Astrocyte (in vitro differentiated cells and primary cell): ENCODE measurements at regions not wholly inside any gene's neighbourhood (a gene's known extent, or its start where the extent isn't known, plus 50 kb on each side); places are given as distances from the start of the nearest gene placed in this dataset.

Experiments
- DNase-seq: peaks from one replicate; pipeline ENCODE4 v3.0.0-alpha.2; 2010; ENCODE audit warnings: low read depth
- FAIRE-seq: peaks from 2 replicates; lab custom pipeline; 2011; peaks lifted over from hg19 to GRCh38; lab: Jason Lieb, UNC
- H2AFZ ChIP-seq: 2 replicates; pipeline ENCODE4 v1.6.0; 2012; ENCODE audit warnings: low read depth, low read length, inconsistent platforms
- H3K27ac ChIP-seq: 2 replicates; pipeline ENCODE4 v1.5.1; 2011; ENCODE audit warnings: low read depth, low read length, inconsistent platforms
- H3K27me3 ChIP-seq: 2 replicates; pipeline ENCODE4 v1.6.0; 2011; ENCODE audit warnings: low read length, inconsistent platforms; ENCODE audit not compliant: insufficient read depth
- H3K36me3 ChIP-seq: 2 replicates; pipeline ENCODE4 v1.5.1; 2011; ENCODE audit warnings: low read length, inconsistent platforms; ENCODE audit not compliant: insufficient read depth
- H3K4me1 ChIP-seq: 2 replicates; pipeline ENCODE4 v1.5.1; 2011; ENCODE audit warnings: low read length, inconsistent platforms; ENCODE audit not compliant: insufficient read depth
- H3K4me2 ChIP-seq: 2 replicates; pipeline ENCODE4 v1.6.0; 2012; ENCODE audit warnings: low read length, inconsistent platforms
- H3K4me3 ChIP-seq: 2 replicates; pipeline ENCODE4 v1.5.1; 2011; ENCODE audit warnings: low read depth, mild to moderate bottlenecking, low read length, inconsistent platforms; ENCODE audit not compliant: insufficient read depth
- H3K79me2 ChIP-seq: 2 replicates; pipeline ENCODE4 v1.6.0; 2012; ENCODE audit warnings: mild to moderate bottlenecking, low read length, inconsistent platforms; ENCODE audit not compliant: insufficient read depth
- H3K9ac ChIP-seq: 2 replicates; pipeline ENCODE4 v1.6.0; 2012; ENCODE audit warnings: mild to moderate bottlenecking, low read length, inconsistent platforms
- H3K9me3 ChIP-seq: 2 replicates; pipeline ENCODE4 v1.5.1; 2012; ENCODE audit warnings: low read depth, mild to moderate bottlenecking, low read length, inconsistent platforms; ENCODE audit not compliant: insufficient read depth
- H4K20me1 ChIP-seq: 2 replicates; pipeline ENCODE4 v1.6.0; 2012; ENCODE audit warnings: low read length, inconsistent platforms; ENCODE audit not compliant: insufficient read depth
- H3K27ac Mint-ChIP-seq: one replicate; pipeline ENCODE4 v1.8.0; 2021; ENCODE audit warnings: mild to moderate bottlenecking, mixed read lengths; ENCODE audit not compliant: unreplicated experiment
- H3K27me3 Mint-ChIP-seq: one replicate; pipeline ENCODE4 v1.8.0; 2021; ENCODE audit warnings: low read depth, mixed read lengths; ENCODE audit not compliant: unreplicated experiment
- H3K36me3 Mint-ChIP-seq: one replicate; pipeline ENCODE4 v1.8.0; 2021; ENCODE audit warnings: low read depth, mixed read lengths; ENCODE audit not compliant: unreplicated experiment
- H3K4me1 Mint-ChIP-seq: one replicate; pipeline ENCODE4 v1.8.0; 2021; ENCODE audit warnings: low read depth, mixed read lengths; ENCODE audit not compliant: unreplicated experiment
- H3K4me3 Mint-ChIP-seq: one replicate; pipeline ENCODE4 v1.8.0; 2021; ENCODE audit warnings: mild to moderate bottlenecking, moderate library complexity, mixed read lengths; ENCODE audit not compliant: unreplicated experiment
- H3K9me3 Mint-ChIP-seq: one replicate; pipeline ENCODE4 v1.8.0; 2021; ENCODE audit warnings: mild to moderate bottlenecking, mixed read lengths; ENCODE audit not compliant: unreplicated experiment
- EZH2 ChIP-seq: IDR thresholded peaks from 2 replicates; pipeline ENCODE4 v1.6.1; 2012; ENCODE audit warnings: mild to moderate bottlenecking, low read length, inconsistent platforms; ENCODE audit not compliant: insufficient read depth
- TF ChIP-seq, protein P1 (sequence below): IDR thresholded peaks from 2 replicates; pipeline ENCODE4 v1.5.1; 2011; ENCODE audit warnings: low read depth, mild to moderate bottlenecking, inconsistent platforms, low read length, moderate library complexity; ENCODE audit not compliant: insufficient read depth

DNA sequence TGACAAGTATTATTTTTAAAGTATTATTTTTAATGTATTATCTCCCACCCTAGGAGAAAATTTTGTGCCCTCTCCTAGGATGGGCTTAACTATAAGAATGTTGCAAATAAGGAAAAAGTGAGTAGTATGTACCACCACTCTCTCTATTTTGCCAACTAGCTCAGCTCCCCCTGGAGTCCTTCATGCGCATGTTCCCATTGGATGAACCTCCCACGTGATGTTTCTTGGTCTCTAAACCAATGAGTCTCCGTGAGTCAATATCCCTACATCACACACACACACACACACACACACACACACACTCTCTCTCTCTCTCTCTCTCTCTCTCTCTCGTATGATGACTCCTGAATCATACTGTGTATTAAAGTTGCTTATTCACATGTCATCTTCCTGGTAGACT lies 129.7 kb upstream of the ZFP42 start:
- Histone ChIP-seq H3K36me3 (no peaks in the 10 kb centered on the region), H3K4me2 (no peak overlapping the region), H3K9ac (no peak overlapping the region), H3K27me3 (no peaks in the 10 kb centered on the region), H2AFZ (no peak overlapping the region), H4K20me1 (no peaks in the 10 kb centered on the region), H3K9me3 (no peaks in the 10 kb centered on the region), H3K79me2 (no peaks in the 10 kb centered on the region), H3K4me3 (no peak overlapping the region), H3K27ac (no peak overlapping the region), H3K4me1 (no peaks in the 10 kb centered on the region)
- no peak overlapping the region for H3K27ac Mint-ChIP-seq
- no peak overlapping the region for H3K4me3 Mint-ChIP-seq
- H3K36me3 Mint-ChIP-seq: no peaks in the 10 kb centered on the region
- H3K9me3 Mint-ChIP-seq: no peaks in the 10 kb centered on the region
- FAIRE-seq (no peak), DNase-seq (no peak)
- TF ChIP-seq, protein P1, sequence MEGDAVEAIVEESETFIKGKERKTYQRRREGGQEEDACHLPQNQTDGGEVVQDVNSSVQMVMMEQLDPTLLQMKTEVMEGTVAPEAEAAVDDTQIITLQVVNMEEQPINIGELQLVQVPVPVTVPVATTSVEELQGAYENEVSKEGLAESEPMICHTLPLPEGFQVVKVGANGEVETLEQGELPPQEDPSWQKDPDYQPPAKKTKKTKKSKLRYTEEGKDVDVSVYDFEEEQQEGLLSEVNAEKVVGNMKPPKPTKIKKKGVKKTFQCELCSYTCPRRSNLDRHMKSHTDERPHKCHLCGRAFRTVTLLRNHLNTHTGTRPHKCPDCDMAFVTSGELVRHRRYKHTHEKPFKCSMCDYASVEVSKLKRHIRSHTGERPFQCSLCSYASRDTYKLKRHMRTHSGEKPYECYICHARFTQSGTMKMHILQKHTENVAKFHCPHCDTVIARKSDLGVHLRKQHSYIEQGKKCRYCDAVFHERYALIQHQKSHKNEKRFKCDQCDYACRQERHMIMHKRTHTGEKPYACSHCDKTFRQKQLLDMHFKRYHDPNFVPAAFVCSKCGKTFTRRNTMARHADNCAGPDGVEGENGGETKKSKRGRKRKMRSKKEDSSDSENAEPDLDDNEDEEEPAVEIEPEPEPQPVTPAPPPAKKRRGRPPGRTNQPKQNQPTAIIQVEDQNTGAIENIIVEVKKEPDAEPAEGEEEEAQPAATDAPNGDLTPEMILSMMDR: no peak
- no peak for TF ChIP-seq EZH2
- H3K27me3 Mint-ChIP-seq: no peaks in the 10 kb centered on the region
- no peaks in the 10 kb centered on the region for H3K4me1 Mint-ChIP-seq

DNA sequence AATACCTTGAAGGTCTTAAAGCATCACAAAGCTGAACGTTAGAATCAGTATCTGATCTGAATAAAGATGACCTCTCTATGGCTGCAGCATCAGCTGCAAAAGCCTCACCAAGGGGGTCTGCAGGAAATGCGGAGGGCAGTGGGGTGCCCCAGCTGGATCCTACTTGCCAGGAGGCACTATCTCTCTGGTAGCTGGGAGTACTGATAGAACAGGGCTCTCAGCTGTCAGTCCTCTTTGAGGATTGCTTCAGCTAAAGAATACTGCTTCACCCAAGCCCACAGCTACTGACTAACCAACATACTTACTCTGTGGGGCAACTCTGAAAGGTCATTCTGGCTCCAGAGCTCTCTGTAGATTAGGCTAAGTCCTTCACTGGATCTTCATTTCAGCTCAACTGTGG lies 112.5 kb upstream of the ZFP42 start:
- H3K4me1 Mint-ChIP-seq: no peaks in the 10 kb centered on the region
- H3K9me3 ChIP-seq: no peaks in the 10 kb centered on the region
- H3K27me3 Mint-ChIP-seq: peaks cover 3% of the 10 kb centered on the region

DNA sequence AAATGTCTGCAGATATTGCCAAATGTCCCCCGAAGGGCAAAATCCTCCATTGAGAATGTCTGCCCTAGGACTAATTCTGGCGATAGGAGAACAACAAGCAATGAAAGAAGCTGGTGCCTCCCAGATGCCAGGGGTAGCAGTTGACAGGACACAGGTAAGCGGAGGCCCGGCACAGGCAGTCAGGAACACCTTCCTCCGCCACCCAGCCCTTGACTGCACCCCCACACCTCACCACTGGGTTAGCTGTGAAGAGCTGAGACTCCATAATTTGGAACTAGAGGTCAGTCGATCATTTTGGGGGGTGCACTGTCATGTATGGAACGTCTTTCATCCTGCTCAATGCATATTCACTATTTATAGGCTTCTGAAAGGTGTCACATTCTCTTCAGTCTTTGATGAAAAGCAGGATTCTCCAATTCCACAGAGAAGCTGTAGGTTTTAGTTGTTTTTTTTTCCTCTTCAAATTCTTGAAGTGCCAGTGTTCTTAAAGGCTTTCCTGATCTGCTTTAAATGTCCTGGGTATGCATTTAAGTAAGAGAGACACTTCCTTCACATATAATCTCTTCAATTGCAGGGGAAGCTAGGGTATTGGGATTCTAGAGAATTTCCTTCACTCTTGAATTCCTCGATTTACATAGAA lies 111.6 kb upstream of the ZFP42 start:
- Histone ChIP-seq H3K9me3 (no peaks in the 10 kb centered on the region), H3K4me2 (no peak overlapping the region), H3K36me3 (no peaks in the 10 kb centered on the region), H4K20me1 (no peaks in the 10 kb centered on the region), H3K27me3 (no peaks in the 10 kb centered on the region), H2AFZ (no peak overlapping the region), H3K4me1 (no peaks in the 10 kb centered on the region), H3K79me2 (no peaks in the 10 kb centered on the region), H3K27ac (no peak overlapping the region), H3K4me3 (no peak overlapping the region), H3K9ac (no peak overlapping the region)
- DNase-seq: no peak
- no peaks in the 10 kb centered on the region for H3K4me1 Mint-ChIP-seq
- no peak overlapping the region for H3K27ac Mint-ChIP-seq
- TF ChIP-seq EZH2: no peak
- TF ChIP-seq, protein P1: no peak
- H3K36me3 Mint-ChIP-seq: no peaks in the 10 kb centered on the region
- no peak for FAIRE-seq
- peaks cover 5% of the 10 kb centered on the region for H3K9me3 Mint-ChIP-seq
- no peak overlapping the region for H3K4me3 Mint-ChIP-seq
- peaks cover 1% of the 10 kb centered on the region for H3K27me3 Mint-ChIP-seq

More for the DNA sequence above, 112.5 kb upstream of the ZFP42 start:
- no peaks in the 10 kb centered on the region for H3K79me2 ChIP-seq
- no peaks in the 10 kb centered on the region for H3K36me3 Mint-ChIP-seq
- no peaks in the 10 kb centered on the region for H3K36me3 ChIP-seq
- no peaks in the 10 kb centered on the region for H4K20me1 ChIP-seq
- no peak overlapping the region for H3K4me2 ChIP-seq
- DNase-seq (no peak), FAIRE-seq (no peak)
- no peak overlapping the region for H3K27ac ChIP-seq
- no peak overlapping the region for H3K9ac ChIP-seq
- H3K4me3 ChIP-seq: no peak overlapping the region
- H3K27ac Mint-ChIP-seq: no peak overlapping the region
- no peak overlapping the region for H2AFZ ChIP-seq
- H3K4me1 ChIP-seq: no peaks in the 10 kb centered on the region
- peaks cover 5% of the 10 kb centered on the region for H3K9me3 Mint-ChIP-seq
- TF ChIP-seq EZH2: no peak
- no peak overlapping the region for H3K4me3 Mint-ChIP-seq
- no peaks in the 10 kb centered on the region for H3K27me3 ChIP-seq
